Fibroblast of skin of left biceps (primary cell): ENCODE measurements at regions not wholly inside any gene's neighbourhood (a gene's known extent, or its start where the extent isn't known, plus 50 kb on each side); places are given as distances from the start of the nearest gene placed in this dataset.
"Not testable (repeated sequence)": the region's sequence is repeated elsewhere in the genome, so short reads cannot be mapped to it uniquely, and the experiment has no call there.

Experiments
- DNase-seq, 2 experiments: peaks; one replicate each; pipeline ENCODE4 v3.0.0-alpha.2; 2013; ENCODE audit warnings: low read depth in 2 of 2

DNA sequence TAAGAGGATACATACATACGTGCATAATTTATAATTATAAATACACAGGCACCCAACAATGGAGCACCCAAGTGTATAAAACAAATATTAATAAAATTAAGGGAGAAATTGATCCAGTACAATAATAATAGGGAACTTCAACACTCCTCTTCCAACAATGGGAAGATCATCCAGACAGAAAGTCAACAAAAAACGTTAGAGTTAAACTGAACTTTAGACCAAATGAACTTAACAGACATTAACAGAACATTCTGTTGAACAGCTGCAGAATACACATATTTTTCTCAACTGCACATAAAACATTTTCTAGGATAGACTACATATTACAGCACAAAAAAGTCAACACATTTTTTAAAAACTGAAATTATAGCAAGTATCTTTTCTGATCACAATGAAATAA lies 339.7 kb downstream of the CGGBP1 start:
- no peak for DNase-seq

DNA sequence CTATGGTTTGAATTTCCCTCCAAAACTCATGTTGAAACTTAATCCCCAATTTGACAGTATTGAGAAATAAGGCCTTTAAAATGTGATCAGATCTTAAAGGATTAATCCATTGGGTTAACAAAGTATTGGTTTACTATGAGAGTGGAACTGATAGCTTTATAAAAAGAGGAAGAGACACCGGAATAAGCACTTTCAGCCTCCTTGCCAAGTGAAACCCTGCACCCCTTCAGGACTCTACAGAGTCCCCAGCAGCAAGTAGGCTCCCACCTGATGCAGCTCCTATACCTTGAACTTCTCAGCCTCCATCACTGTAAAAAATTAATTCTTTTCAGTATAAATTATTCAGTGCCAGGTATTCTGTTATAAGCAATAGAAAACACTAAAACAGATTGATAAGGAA lies 348.3 kb downstream of the CGGBP1 start:
- DNase-seq: no peak

DNA sequence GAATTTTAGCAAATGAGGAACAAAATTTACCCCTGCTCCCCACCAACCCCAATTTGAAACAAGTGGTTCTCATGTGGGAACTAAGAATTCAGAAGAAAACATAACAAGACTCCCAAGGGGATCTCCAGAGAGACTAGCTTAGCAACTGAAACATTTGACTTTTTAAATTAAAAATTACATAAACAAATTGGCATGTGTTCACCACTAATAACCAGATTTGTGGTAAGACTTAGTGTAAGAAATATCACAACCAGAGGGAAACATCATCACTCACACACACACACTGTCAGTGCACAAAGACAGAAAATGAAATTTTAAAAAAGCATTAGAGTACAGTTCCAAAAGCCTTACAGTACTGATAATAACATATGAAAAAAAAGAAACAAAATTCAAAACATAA lies 348.8 kb downstream of the CGGBP1 start:
- DNase-seq: no peak

GRCh38 chr3:87706176-87706575 lies 352.6 kb downstream of the CGGBP1 start:
- no peak for DNase-seq

DNA sequence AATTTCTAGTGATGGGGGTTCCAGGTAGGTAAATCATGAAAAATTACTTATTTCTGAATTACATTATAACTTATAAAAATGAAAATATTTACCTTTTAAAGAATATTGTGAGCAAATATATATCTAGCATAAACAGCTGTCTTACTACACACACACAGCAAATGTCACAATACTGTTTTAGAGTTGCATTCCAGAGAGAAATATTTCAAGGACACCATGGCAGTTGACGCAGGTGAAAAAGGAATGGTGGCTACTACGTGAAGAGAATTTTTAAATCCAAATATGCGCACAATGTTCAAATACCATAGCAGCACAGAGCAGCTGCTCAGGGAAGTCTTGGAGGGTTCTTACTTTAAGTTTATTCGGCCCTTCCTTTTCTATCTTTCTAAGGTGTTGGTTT lies 356.2 kb downstream of the CGGBP1 start:
- DNase-seq: no peak

DNA sequence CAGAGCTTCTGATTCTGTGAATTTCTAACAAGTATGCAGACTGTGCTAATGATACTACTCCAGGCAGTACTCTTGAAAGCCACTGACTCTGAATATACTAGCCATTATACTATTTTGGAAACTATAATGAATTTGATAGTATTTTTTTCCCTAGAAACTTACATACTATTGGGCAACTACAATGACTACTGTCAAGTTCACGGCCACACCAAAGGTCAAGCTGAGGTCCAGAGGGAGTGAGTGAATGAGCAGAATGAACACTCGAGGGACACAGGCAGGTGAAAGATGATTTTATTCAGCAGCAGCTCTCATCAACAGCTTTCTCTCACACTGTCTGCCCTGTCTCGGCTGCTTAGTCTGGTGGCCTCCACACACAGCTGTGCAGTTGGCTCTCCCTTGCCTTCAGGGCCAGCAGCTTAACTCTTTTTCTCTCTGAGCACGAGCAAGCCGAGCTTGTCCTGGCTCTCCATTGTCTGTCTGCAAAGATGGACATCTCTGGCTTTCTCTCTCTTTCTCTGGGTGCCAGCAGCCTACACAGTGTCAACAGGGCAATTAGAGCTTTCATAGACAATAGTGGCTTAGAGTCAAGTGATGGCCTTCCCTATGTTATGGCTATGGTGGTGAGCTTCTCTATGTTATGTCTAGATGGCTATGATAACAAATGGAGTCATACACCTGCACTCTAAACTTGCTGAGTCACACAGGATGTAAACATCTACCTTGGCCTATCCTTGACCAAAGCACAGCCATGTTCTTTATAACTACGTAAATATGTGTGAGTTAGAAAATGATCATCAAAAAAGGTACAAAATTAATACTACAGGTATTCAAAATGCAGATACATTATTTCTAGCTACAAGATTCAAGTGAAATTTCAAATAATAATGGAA lies 362.4 kb downstream of the CGGBP1 start:
- no peak for DNase-seq

DNA sequence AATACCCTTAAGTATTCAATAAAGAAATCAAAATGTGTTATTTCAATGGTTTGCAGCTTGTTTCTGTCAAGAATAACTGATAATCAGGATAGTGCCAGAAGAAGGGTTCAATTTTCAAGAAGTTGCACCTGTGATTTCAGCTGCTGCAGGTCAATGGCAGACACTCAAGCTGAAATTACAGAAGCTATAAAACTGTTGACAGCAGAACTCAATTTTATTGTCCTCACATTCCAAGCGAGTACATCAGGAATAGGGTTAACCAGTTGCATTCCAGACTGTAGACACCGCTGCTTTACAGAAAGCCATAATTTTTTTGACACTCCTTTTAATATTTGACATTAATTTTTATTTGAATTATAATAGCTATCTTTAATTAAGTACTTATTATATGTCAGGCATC lies 364.1 kb downstream of the CGGBP1 start:
- DNase-seq: no peak

DNA sequence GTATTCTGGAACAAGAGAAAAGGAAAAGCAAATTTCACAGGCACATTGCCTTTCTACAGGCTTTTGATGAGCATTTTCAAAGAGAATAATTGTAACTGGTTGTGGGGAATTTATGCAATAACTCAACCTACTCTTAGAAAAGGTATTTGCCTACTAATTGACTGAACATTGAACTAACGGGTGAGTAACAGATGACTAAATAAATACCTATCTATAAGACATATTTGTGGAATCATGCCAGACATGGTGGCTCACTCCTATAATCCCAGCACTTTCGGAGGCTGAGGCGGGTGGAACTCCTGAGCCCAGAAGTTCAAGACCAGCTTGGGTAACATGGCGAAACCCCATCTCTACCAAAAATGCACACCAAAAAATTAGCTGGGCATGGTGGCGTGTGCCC lies 367.7 kb downstream of the CGGBP1 start:
- DNase-seq: no peak

- not testable (repeated sequence) for DNase-seq
Observed at GRCh38 chr3:87678984-87679660, 379.7 kb downstream of the CGGBP1 start.

- DNase-seq: no peak
Observed at GRCh38 chr3:87674397-87675161, 384.2 kb downstream of the CGGBP1 start.

- no peak for DNase-seq
Observed at GRCh38 chr3:87673132-87673531, 385.7 kb downstream of the CGGBP1 start.

- DNase-seq: no peak
Observed at GRCh38 chr3:87654184-87654583, 377.8 kb upstream of the POU1F1 start.

- DNase-seq: not testable (repeated sequence)
Observed at GRCh38 chr3:87653138-87653537, 376.8 kb upstream of the POU1F1 start.

GRCh38 chr3:87634426-87634825 lies 358.0 kb upstream of the POU1F1 start:
- DNase-seq: no peak

- DNase-seq: no peak
Observed at GRCh38 chr3:87627316-87627715, 350.9 kb upstream of the POU1F1 start.

DNA sequence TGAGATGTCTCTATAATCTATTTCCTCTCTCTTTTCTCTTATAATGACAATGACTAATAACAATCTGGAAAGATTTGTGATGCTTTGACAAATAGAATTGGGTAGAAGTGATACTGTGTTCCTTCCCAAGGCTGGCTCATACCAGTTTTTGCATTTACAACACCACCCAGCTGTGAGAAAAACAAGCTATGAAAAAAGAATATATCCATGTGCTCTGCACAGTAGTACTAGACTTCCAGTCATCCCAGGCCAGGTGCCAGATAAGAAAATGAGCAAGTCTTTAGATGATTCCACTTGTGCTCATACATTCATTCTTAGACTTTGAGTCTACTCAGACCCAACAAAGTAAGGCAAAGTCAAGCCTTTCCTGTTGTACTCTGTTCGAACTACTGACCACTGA lies 350.2 kb upstream of the POU1F1 start:
- peak in 1 of 2 experiments; percentile 0 for DNase-seq

GRCh38 chr3:87625876-87626275 lies 349.5 kb upstream of the POU1F1 start:
- DNase-seq: peak in 1 of 2 experiments; percentile 1

GRCh38 chr3:87624860-87625259 lies 348.5 kb upstream of the POU1F1 start:
- DNase-seq: no peak

DNA sequence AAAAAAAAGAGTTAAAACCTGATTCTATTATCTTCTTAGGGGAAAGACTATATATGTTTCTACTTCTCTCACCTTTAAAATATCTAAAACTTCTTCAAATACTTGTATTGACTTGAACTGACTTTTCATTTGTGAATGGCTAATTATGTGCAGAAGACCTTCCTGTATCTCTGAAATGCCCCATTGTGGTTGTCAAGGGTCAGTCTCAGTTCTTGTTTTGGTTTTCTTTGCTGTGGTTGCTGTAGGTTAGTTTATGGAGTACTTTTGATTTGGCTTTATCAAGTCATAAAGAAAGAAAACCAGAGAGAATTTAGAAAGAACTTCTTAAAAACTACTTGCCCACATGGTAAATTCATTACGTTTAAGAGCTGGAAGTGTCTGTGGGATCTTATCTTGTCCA lies 345.3 kb upstream of the POU1F1 start:
- no peak for DNase-seq

- no peak for DNase-seq
Observed at GRCh38 chr3:87615506-87615905, 339.1 kb upstream of the POU1F1 start.

DNA sequence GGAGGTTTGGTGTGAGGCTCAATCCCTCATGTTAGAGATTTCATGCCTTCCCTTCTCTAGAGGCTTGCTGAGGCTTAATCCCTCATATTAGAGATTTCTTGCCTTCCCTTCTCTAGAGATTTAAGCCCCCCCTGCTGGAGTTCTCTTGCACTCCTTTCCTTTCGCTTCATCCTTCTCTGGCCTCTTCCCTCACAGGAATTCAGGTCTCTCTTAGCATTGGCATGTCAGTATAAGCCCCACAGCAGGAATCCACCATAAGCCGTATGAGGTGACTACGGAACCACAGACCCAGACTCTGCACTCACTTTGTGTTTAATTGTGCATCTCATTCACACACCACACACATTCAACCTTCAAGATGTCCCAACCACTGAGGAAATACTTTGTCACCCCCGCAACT lies 338.6 kb upstream of the POU1F1 start:
- no peak for DNase-seq

DNA sequence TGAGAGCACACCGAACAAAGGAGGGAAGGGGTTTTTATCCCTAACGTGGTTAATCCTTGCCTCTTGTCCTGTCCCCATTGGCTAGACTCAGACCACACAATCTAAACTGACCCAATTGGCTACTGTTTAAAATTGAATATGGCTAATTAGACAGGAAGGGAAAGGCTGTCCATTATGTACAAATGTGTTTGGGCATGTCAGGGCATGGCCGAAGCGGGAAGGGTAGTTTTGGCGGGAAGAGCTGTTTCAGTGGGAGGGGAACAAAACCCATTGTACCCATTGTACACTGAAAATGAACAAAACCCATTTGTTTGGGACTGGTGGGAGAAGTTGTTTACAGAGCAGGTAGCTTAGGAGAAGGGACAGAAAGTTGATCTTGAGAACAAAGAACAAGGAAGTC lies 330.9 kb upstream of the POU1F1 start:
- DNase-seq: no peak
